ENCODE measurements at regions not wholly inside any gene's neighbourhood (a gene's known extent, or its start where the extent isn't known, plus 50 kb on each side); places are given as distances from the start of the nearest gene placed in this dataset.

DNA sequence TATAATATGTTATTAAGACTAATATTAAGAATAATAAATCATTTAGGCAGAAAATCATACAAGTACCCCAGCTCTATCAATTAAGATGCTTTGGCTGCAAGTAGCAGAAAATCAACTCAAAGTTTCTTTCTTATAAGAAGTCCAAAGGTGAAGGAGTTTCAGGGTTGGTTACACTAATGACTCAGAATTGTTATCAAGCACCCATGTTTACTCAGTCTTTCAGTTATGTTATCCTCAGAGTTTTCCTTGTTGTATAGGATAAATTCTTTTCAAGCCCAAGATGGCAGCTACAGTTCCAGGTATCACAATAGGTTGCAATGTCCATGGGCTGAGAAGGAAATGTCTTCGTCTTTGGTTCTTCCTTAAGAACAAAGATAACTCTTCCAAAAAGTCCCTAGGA, 163.6 kb downstream of the TNFSF18 start:
- Histone ChIP-seq H3K9me1 (ENCODE audit: control insufficient read depth, extremely low read depth, insufficient read depth, low read length) (no peaks in the 10 kb centered on the region), H3K79me2 (ENCODE audit: control insufficient read depth, insufficient read depth, low read length) (no peaks in the 10 kb centered on the region), H3K27ac (ENCODE audit: control insufficient read depth, insufficient read depth, low read length) (no peak overlapping the region), H3K9ac (ENCODE audit: control insufficient read depth, extremely low read depth, insufficient read depth, low read length) (no peak overlapping the region), H3K9me3 (ENCODE audit: control insufficient read depth, low read depth, low read length) (no peaks in the 10 kb centered on the region), H2AFZ (ENCODE audit: control insufficient read depth, low read length) (no peak overlapping the region), H3K4me3 (ENCODE audit: control insufficient read depth in 2 of 3, extremely low read depth in 1 of 3, insufficient read depth in 2 of 3, low read depth in 1 of 3, low read length in 3 of 3) (no peak overlapping the region), H3K4me2 (ENCODE audit: control insufficient read depth, extremely low read depth, insufficient read depth, low read depth, low read length) (no peak overlapping the region), H3K27me3 (ENCODE audit: control insufficient read depth, extremely low read depth, insufficient read depth, low read length) (no peaks in the 10 kb centered on the region), H4K20me1 (ENCODE audit: control insufficient read depth, extremely low read depth, insufficient read depth, low read length) (no peaks in the 10 kb centered on the region), H3K4me1 (ENCODE audit: control insufficient read depth, extremely low read depth, insufficient read depth, low read length) (peaks cover 8% of the 10 kb centered on the region), H3K36me3 (ENCODE audit: control insufficient read depth in 2 of 2, extremely low read depth in 1 of 2, insufficient read depth in 2 of 2, low read length in 2 of 2) (no peaks in the 10 kb centered on the region)
- TF ChIP-seq CTCF (optimal IDR thresholded peaks at IDR 0.05 in 1 of 3, IDR thresholded peaks at IDR 0.05 in 1 of 3, conservative IDR thresholded peaks at IDR 0.05 in 1 of 3; ENCODE audit: extremely low read depth in 1 of 3, insufficient read depth in 2 of 3, low read length in 3 of 3), result no peak
- TF ChIP-seq EZH2 (IDR thresholded peaks at IDR 0.05; ENCODE audit: low read length), result no peak
- FAIRE-seq (no peak), DNase-seq (ENCODE audit: low read depth, low spot score) (no peak)
- dilution Hi-C loops (cut with MboI; ENCODE audit: extremely low pct_ligation_motif_present, low sequenced_read_pairs), result no loop called here

- no peak for DNase-seq (ENCODE audit: low read depth, low spot score)
- H3K36me3 ChIP-seq (ENCODE audit: control insufficient read depth in 2 of 2, extremely low read depth in 1 of 2, insufficient read depth in 2 of 2, low read length in 2 of 2), result no peaks in the 10 kb centered on the region
- no peaks in the 10 kb centered on the region for H3K27me3 ChIP-seq (ENCODE audit: control insufficient read depth, extremely low read depth, insufficient read depth, low read length)
- TF ChIP-seq CTCF (optimal IDR thresholded peaks at IDR 0.05 in 1 of 3, IDR thresholded peaks at IDR 0.05 in 1 of 3, conservative IDR thresholded peaks at IDR 0.05 in 1 of 3; ENCODE audit: extremely low read depth in 1 of 3, insufficient read depth in 2 of 3, low read length in 3 of 3) (no peak), EZH2 (IDR thresholded peaks at IDR 0.05; ENCODE audit: low read length) (no peak)
- no peaks in the 10 kb centered on the region for H3K9me3 ChIP-seq (ENCODE audit: control insufficient read depth, low read depth, low read length)
- H3K9me1 ChIP-seq (ENCODE audit: control insufficient read depth, extremely low read depth, insufficient read depth, low read length), result no peaks in the 10 kb centered on the region
- peaks cover 22% of the 10 kb centered on the region for H3K4me1 ChIP-seq (ENCODE audit: control insufficient read depth, extremely low read depth, insufficient read depth, low read length)
- no peak overlapping the region for H3K4me2 ChIP-seq (ENCODE audit: control insufficient read depth, extremely low read depth, insufficient read depth, low read depth, low read length)
- no peak overlapping the region for H3K4me3 ChIP-seq (ENCODE audit: control insufficient read depth in 2 of 3, extremely low read depth in 1 of 3, insufficient read depth in 2 of 3, low read depth in 1 of 3, low read length in 3 of 3)
- H3K9ac ChIP-seq (ENCODE audit: control insufficient read depth, extremely low read depth, insufficient read depth, low read length), result no peak overlapping the region
- H3K27ac ChIP-seq (ENCODE audit: control insufficient read depth, insufficient read depth, low read length), result no peak overlapping the region
- H2AFZ ChIP-seq (ENCODE audit: control insufficient read depth, low read length), result no peak overlapping the region
- dilution Hi-C loops (cut with MboI; ENCODE audit: extremely low pct_ligation_motif_present, low sequenced_read_pairs), result no loop called here
- no peaks in the 10 kb centered on the region for H4K20me1 ChIP-seq (ENCODE audit: control insufficient read depth, extremely low read depth, insufficient read depth, low read length)
- peak; percentile 81 for FAIRE-seq
- H3K79me2 ChIP-seq (ENCODE audit: control insufficient read depth, insufficient read depth, low read length), result no peaks in the 10 kb centered on the region
Measured at GRCh38 chr1:172893146-172893841, 157.4 kb downstream of the TNFSF18 start.
